Ovary (tissue), 7 donors: ENCODE measurements at regions not wholly inside any gene's neighbourhood (a gene's known extent, or its start where the extent isn't known, plus 50 kb on each side); places are given as distances from the start of the nearest gene placed in this dataset.

ENCODE experiments used
- DNase-seq, 5 donors: peaks; one replicate each; pipeline ENCODE4 v3.0.0-alpha.2; 2019 to 2020
- H3K27ac ChIP-seq, 2 donors: fragments of 200-600 bp; one replicate each; pipeline versions ENCODE4 v1.5.1 to v1.8.0; 2019 to 2022
- H3K27me3 ChIP-seq: fragments of 200-600 bp; one replicate; pipeline ENCODE4 v1.8.0; 2022
- H3K36me3 ChIP-seq: fragments of 200-600 bp; sonication (generic); one replicate; pipeline ENCODE4 v1.5.1; 2019
- H3K4me1 ChIP-seq: one replicate; pipeline ENCODE4 v1.8.1; 2013; ENCODE audit warnings: mild to moderate bottlenecking, moderate library complexity; ENCODE audit not compliant: insufficient read depth
- H3K4me3 ChIP-seq: fragments of 200-600 bp; sonication (generic); one replicate; pipeline ENCODE4 v1.5.1; 2017
- H3K9me3 ChIP-seq, 2 donors: fragments of 200-600 bp in 1 of 2; sonication (generic) in 1 of 2; one replicate each; pipeline versions ENCODE4 v1.5.1 to v1.8.1; 2013 to 2019; ENCODE audit warnings: mild to moderate bottlenecking in 1 of 2, moderate library complexity in 1 of 2
- EP300 ChIP-seq: sonication (generic); formaldehyde crosslinking; IDR thresholded peaks from one replicate; pipeline ENCODE4 v1.6.1; 2017; ENCODE audit warnings: antibody characterized with exemption
- POLR2A ChIP-seq: fragments of 450-650 bp; IDR thresholded peaks from one replicate; pipeline ENCODE4 v1.6.1; 2017; ENCODE audit warnings: antibody characterized with exemption, mild to moderate bottlenecking, moderate library complexity
- WGBS, 3 donors: extraction: QIAGEN DNeasy Blood & Tissue Kit in 1 of 3; methylation state at CpG; one replicate each; pipeline versions ENCODE4 v1.1.5 to v1.1.7; 2013 to 2017; 5-methylcytosine and 5-hydroxymethylcytosine counted together
- intact Hi-C, 4 donors: fragments of 100-400 bp; cut with DNase I; formaldehyde crosslinking; loops; one replicate each; pipeline versions ENCODE4 v1.11.0 to v1.15.1; 2022 to 2023
- TF ChIP-seq, protein P1 (sequence below), 3 donors: fragments of 450-650 bp in 2 of 3; fragments of 200-600 bp in 1 of 3; IDR thresholded peaks; one replicate each; pipeline versions ENCODE4 v1.5.1 to v1.8.0; 2016 to 2022; ENCODE audit warnings: antibody characterized with exemption in 3 of 3, mild to moderate bottlenecking in 1 of 3
- donor health status: DM: no; HTN: no; CAD: no; lungs with moderate emphysema.
- donor health status: DM: no; HTN: no; CAD: no.
- donor health status: Bipolar disorder and iron deficiency.
- donor health status: DM: no; HTN: no; CAD: no.
- donor health status: DM: yes; HTN: yes; CAD: no.

DNA sequence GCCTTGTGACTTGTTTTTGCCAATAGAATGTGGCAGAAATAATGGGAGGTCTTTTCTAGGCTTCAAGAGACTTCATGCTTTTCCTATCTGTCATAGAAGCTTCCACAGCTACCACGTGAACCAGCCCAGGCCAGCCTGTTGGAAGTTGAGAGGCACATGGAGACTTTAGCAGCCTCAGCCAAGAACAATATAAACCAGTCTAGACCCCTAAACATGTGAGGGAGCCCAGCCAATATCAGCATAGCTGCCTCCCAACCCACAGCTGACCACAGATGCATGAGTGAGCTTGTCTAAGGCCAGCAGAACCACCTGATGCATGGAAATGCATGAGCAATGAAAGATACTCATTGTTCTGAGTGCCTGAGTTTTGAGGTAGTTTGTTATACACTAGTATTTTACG, 540.7 kb upstream of the BTBD3 start:
- H3K27me3 ChIP-seq = no peaks in the 10 kb centered on the region
- no peaks in the 10 kb centered on the region for H3K9me3 ChIP-seq
- intact Hi-C loops = no loop called here
- H3K4me3 ChIP-seq = no peak overlapping the region
- no peaks in the 10 kb centered on the region for H3K4me1 ChIP-seq
- WGBS, 3 donors = 63 to 79% (median 71%) methylated on average over 2 of the region's 2 CpGs
- TF ChIP-seq, protein P1, sequence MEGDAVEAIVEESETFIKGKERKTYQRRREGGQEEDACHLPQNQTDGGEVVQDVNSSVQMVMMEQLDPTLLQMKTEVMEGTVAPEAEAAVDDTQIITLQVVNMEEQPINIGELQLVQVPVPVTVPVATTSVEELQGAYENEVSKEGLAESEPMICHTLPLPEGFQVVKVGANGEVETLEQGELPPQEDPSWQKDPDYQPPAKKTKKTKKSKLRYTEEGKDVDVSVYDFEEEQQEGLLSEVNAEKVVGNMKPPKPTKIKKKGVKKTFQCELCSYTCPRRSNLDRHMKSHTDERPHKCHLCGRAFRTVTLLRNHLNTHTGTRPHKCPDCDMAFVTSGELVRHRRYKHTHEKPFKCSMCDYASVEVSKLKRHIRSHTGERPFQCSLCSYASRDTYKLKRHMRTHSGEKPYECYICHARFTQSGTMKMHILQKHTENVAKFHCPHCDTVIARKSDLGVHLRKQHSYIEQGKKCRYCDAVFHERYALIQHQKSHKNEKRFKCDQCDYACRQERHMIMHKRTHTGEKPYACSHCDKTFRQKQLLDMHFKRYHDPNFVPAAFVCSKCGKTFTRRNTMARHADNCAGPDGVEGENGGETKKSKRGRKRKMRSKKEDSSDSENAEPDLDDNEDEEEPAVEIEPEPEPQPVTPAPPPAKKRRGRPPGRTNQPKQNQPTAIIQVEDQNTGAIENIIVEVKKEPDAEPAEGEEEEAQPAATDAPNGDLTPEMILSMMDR (IDR thresholded peaks at IDR 0.05) = no peak
- TF ChIP-seq POLR2A = no peak
- TF ChIP-seq EP300 = no peak
- DNase-seq = no peak
- H3K27ac ChIP-seq = no peak overlapping the region
- no peaks in the 10 kb centered on the region for H3K36me3 ChIP-seq

DNA sequence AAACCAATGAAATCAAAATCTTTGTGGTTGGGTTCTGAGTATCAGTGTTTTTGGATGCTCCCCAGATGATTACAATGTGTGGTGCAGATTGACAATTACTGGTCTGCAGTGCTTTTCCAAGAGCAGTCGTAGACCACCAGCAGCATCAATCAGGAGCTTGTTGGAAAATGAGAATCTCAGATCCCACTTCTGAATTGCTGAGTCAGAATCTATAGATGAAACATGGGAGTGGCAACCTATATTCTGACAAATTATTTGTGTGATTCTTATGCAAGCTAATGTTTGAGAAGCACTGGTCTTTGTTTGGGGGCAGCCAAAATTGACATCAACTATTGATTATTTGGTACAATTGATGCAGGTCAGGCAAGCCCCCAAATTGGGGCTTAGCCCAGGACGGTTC, 539.9 kb upstream of the BTBD3 start:
- H3K9me3 ChIP-seq = no peaks in the 10 kb centered on the region
- no peaks in the 10 kb centered on the region for H3K36me3 ChIP-seq
- H3K27ac ChIP-seq = no peak overlapping the region
- no peak for DNase-seq
- H3K4me1 ChIP-seq = no peaks in the 10 kb centered on the region
- 76 to 83% (median 79%) methylated on average over 2 of the region's 2 CpGs for WGBS, 3 donors
- H3K4me3 ChIP-seq = no peak overlapping the region
- no peak for TF ChIP-seq POLR2A
- TF ChIP-seq, protein P1 (IDR thresholded peaks at IDR 0.05) = no peak
- no peak for TF ChIP-seq EP300
- intact Hi-C loops = no loop called here
- no peaks in the 10 kb centered on the region for H3K27me3 ChIP-seq

DNA sequence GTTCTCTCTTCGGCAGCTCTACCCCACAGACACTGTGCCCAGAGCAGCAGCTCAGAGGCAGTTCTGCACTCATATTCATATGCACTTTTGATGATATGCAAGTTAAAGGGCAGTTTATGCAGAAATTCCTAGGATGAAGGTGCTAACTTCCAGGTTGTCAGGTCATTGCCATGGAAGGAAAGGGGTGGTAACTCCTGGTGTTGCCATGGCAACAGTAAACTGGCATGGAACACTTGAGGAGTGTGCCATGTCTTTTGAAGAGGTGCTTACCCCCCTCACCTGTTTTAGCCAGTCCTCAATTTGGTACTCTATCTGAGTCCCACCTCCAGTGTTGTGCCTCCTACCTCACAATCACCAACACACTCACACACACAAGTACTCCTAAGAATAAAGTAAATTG, 539.4 kb upstream of the BTBD3 start:
- H3K27ac ChIP-seq = no peak overlapping the region
- no peaks in the 10 kb centered on the region for H3K36me3 ChIP-seq
- H3K4me1 ChIP-seq = no peaks in the 10 kb centered on the region
- H3K4me3 ChIP-seq = no peak overlapping the region
- TF ChIP-seq EP300 = no peak
- no peak for TF ChIP-seq POLR2A
- TF ChIP-seq, protein P1 (IDR thresholded peaks at IDR 0.05) = no peak
- intact Hi-C loops = no loop called here
- DNase-seq = no peak
- H3K9me3 ChIP-seq = no peaks in the 10 kb centered on the region
- 89 to 98% (median 94%) methylated on average over 1 of the region's 1 CpG for WGBS, 3 donors
- H3K27me3 ChIP-seq = no peaks in the 10 kb centered on the region

DNA sequence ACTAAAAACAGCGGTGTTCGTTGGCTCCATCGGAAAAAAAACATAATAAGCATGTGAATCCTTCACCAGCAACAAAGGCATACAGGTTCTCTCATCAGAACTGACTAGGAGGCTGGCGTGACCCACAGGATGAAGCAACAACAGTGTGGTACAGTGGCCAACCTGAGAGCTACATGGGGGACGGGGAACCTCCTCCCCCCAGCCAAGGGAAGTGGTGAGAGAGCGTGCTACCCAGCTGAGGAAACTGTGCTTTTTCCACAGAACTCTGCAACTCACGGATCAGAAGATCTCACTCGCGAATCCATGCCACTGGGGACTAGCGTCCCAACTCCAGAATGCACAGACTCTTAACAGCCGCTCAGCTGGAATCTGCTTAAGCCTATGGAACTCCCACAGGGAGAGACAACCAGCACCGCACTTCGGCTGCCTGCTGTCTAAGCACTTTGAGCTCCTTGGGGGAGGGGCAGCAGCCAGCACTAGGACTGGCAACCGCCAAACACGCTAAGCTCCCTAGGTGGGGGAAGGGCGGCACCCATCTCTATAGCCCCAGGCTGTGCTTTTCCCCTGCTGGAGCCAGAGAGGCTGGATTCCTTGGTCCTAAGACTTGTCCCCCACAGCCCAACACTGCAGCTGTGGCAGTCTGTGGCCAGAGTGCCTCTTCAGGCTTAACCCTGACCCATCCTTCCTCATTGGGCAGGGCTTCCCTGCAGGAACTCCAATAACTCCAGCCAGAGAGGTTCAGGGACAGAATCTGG, 538.3 kb upstream of the BTBD3 start:
- H3K9me3 ChIP-seq = no peaks in the 10 kb centered on the region
- H3K36me3 ChIP-seq = no peaks in the 10 kb centered on the region
- 45 to 62% (median 49%) methylated on average over 15 to 16 of the region's 16 CpGs for WGBS, 3 donors
- no peak overlapping the region for H3K27ac ChIP-seq
- intact Hi-C loops = no loop called here
- no peaks in the 10 kb centered on the region for H3K4me1 ChIP-seq
- no peaks in the 10 kb centered on the region for H3K27me3 ChIP-seq
- no peak overlapping the region for H3K4me3 ChIP-seq
- no peak for DNase-seq
- TF ChIP-seq, protein P1 (IDR thresholded peaks at IDR 0.05) = no peak
- no peak for TF ChIP-seq EP300
- no peak for TF ChIP-seq POLR2A
